ENCODE measurements at regions not wholly inside any gene's neighbourhood (a gene's known extent, or its start where the extent isn't known, plus 50 kb on each side); places are given as distances from the start of the nearest gene placed in this dataset.

GRCh38 chr4:188396037-188396436, 256.8 kb downstream of the TRIML1 start (continued):
- TF ChIP-seq, protein P1, sequence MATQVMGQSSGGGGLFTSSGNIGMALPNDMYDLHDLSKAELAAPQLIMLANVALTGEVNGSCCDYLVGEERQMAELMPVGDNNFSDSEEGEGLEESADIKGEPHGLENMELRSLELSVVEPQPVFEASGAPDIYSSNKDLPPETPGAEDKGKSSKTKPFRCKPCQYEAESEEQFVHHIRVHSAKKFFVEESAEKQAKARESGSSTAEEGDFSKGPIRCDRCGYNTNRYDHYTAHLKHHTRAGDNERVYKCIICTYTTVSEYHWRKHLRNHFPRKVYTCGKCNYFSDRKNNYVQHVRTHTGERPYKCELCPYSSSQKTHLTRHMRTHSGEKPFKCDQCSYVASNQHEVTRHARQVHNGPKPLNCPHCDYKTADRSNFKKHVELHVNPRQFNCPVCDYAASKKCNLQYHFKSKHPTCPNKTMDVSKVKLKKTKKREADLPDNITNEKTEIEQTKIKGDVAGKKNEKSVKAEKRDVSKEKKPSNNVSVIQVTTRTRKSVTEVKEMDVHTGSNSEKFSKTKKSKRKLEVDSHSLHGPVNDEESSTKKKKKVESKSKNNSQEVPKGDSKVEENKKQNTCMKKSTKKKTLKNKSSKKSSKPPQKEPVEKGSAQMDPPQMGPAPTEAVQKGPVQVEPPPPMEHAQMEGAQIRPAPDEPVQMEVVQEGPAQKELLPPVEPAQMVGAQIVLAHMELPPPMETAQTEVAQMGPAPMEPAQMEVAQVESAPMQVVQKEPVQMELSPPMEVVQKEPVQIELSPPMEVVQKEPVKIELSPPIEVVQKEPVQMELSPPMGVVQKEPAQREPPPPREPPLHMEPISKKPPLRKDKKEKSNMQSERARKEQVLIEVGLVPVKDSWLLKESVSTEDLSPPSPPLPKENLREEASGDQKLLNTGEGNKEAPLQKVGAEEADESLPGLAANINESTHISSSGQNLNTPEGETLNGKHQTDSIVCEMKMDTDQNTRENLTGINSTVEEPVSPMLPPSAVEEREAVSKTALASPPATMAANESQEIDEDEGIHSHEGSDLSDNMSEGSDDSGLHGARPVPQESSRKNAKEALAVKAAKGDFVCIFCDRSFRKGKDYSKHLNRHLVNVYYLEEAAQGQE (tag by site-specific recombination; IDR thresholded peaks at IDR 0.05) = no peak
- TF ChIP-seq ZNF548 (tag by site-specific recombination; IDR thresholded peaks at IDR 0.05) (no peak), ZNF645 (tag by site-specific recombination; IDR thresholded peaks at IDR 0.05) (no peak)

DNA sequence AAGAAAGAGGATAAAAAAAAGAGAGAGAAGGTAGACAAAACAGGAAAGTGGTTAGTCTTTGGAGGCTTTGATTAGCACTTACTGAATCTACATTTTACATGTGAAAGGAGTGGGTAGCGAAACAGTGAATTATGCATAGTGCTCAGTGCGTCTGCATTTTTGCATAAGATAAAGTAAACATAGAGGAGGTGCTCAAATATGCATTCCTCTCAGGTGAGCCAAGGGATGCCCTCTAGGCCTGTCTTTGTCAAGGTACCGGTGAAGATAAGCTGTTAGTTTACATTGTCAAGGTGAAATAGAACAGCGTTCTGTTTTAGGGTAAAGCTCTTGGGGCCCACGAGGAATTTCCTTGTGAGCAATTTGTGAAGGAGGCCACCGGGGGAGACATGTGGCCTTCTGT, 260.6 kb downstream of the TRIML1 start:
- no peaks in the 10 kb centered on the region for H3K4me1 ChIP-seq (ENCODE audit: control insufficient read depth, insufficient read depth, low read length)
- TF ChIP-seq ZSCAN18 (tag by site-specific recombination; IDR thresholded peaks at IDR 0.05) = no peak
- no peak overlapping the region for H3K4me3 ChIP-seq (ENCODE audit: low read depth, low read length)
- POLR2A ChIA-PET = no interaction called here
- no peaks in the 10 kb centered on the region for H3K36me3 ChIP-seq (ENCODE audit: control insufficient read depth in 2 of 2, insufficient read depth in 1 of 2, low read length in 2 of 2)
- H3K9me3 ChIP-seq (ENCODE audit: control insufficient read depth, insufficient read depth, low read depth, low read length) = no peaks in the 10 kb centered on the region
- CTCF ChIA-PET = interaction anchor here (0.6 kb wide), 1 partner anchor 217 kb away, joined by 3 read pairs; no protein-coding TSS in a partner anchor
- no peak overlapping the region for H3K27ac ChIP-seq (ENCODE audit: extremely low read depth, low read depth, low read length)

GRCh38 chr4:188400451-188400850, 261.2 kb downstream of the TRIML1 start:
- TF ChIP-seq ZNF777 (tag by site-specific recombination; IDR thresholded peaks at IDR 0.05; ENCODE audit: borderline replicate concordance) = no peak
- no peak for TF ChIP-seq ZNF677 (tag by site-specific recombination; IDR thresholded peaks at IDR 0.05)
- no peak for TF ChIP-seq TCF7L2 (IDR thresholded peaks at IDR 0.05; ENCODE audit: borderline replicate concordance, low read depth, low read length)
- no peak for TF ChIP-seq ZNF837 (tag by site-specific recombination; IDR thresholded peaks at IDR 0.05)
- Histone ChIP-seq H3K4me1 (ENCODE audit: control insufficient read depth, insufficient read depth, low read length) (no peaks in the 10 kb centered on the region), H3K9me3 (ENCODE audit: control insufficient read depth, insufficient read depth, low read depth, low read length) (no peaks in the 10 kb centered on the region), H3K36me3 (ENCODE audit: control insufficient read depth in 2 of 2, insufficient read depth in 1 of 2, low read length in 2 of 2) (no peaks in the 10 kb centered on the region), H3K4me3 (ENCODE audit: low read depth, low read length) (no peak overlapping the region), H3K27ac (ENCODE audit: extremely low read depth, low read depth, low read length) (no peak overlapping the region)
- POLR2A ChIA-PET = no interaction called here
- CTCF ChIA-PET = interaction anchor here (0.6 kb wide), 2 partner anchors 13 to 218 kb away, joined by 3 to 4 read pairs; no protein-coding TSS in a partner anchor

DNA sequence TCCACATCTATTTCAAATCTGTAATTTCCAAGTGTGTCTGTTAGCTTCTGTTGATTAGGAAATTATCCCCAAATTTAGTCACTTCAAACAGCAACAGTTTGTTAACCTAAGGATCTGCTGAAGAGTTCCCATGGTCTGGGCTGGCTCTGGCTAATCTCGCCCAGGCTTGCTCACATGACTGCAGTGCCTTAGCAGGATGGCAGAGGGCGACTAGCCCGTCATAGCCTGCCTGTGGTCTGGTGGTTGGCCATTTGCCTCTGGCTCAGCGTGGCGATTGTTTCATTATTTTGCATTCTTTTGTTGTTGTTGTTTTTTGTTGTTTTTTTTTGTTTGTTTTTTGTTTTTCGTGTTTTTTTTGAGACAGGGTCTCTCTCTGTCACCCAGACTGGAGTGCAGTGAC, 264.0 kb downstream of the TRIML1 start:
- Histone ChIP-seq H3K9me3 (ENCODE audit: control insufficient read depth, insufficient read depth, low read depth, low read length) (no peaks in the 10 kb centered on the region), H3K27ac (ENCODE audit: extremely low read depth, low read depth, low read length) (no peak overlapping the region), H3K4me3 (ENCODE audit: low read depth, low read length) (no peak overlapping the region), H3K36me3 (ENCODE audit: control insufficient read depth in 2 of 2, insufficient read depth in 1 of 2, low read length in 2 of 2) (no peaks in the 10 kb centered on the region), H3K4me1 (ENCODE audit: control insufficient read depth, insufficient read depth, low read length) (no peaks in the 10 kb centered on the region)
- ChIA-PET CTCF (no interaction called here), POLR2A (no interaction called here)
- TF ChIP-seq ZNF548 (tag by site-specific recombination; IDR thresholded peaks at IDR 0.05) (no peak), ZNF211 (tag by site-specific recombination; IDR thresholded peaks at IDR 0.05; ENCODE audit: low read depth) (no peak), ZNF223 (tag by site-specific recombination; IDR thresholded peaks at IDR 0.05) (no peak), ZSCAN30 (tag by site-specific recombination; IDR thresholded peaks at IDR 0.05) (no peak), ZNF302 (tag by site-specific recombination; IDR thresholded peaks at IDR 0.05; ENCODE audit: low read depth) (no peak), ZIC2 (tag by site-specific recombination; IDR thresholded peaks at IDR 0.05) (no peak), ZNF664 (tag by site-specific recombination; IDR thresholded peaks at IDR 0.05) (no peak), ZFP3 (tag by site-specific recombination; IDR thresholded peaks at IDR 0.05; ENCODE audit: low read depth) (no peak), SP2 (tag by site-specific recombination; IDR thresholded peaks at IDR 0.05) (no peak), ZNF830 (tag by site-specific recombination; IDR thresholded peaks at IDR 0.05; ENCODE audit: low read depth) (no peak)
- TF ChIP-seq, protein P2, sequence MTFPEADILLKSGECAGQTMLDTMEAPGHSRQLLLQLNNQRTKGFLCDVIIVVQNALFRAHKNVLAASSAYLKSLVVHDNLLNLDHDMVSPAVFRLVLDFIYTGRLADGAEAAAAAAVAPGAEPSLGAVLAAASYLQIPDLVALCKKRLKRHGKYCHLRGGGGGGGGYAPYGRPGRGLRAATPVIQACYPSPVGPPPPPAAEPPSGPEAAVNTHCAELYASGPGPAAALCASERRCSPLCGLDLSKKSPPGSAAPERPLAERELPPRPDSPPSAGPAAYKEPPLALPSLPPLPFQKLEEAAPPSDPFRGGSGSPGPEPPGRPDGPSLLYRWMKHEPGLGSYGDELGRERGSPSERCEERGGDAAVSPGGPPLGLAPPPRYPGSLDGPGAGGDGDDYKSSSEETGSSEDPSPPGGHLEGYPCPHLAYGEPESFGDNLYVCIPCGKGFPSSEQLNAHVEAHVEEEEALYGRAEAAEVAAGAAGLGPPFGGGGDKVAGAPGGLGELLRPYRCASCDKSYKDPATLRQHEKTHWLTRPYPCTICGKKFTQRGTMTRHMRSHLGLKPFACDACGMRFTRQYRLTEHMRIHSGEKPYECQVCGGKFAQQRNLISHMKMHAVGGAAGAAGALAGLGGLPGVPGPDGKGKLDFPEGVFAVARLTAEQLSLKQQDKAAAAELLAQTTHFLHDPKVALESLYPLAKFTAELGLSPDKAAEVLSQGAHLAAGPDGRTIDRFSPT (tag by site-specific recombination; IDR thresholded peaks at IDR 0.05) = no peak
- TF ChIP-seq, protein P3, sequence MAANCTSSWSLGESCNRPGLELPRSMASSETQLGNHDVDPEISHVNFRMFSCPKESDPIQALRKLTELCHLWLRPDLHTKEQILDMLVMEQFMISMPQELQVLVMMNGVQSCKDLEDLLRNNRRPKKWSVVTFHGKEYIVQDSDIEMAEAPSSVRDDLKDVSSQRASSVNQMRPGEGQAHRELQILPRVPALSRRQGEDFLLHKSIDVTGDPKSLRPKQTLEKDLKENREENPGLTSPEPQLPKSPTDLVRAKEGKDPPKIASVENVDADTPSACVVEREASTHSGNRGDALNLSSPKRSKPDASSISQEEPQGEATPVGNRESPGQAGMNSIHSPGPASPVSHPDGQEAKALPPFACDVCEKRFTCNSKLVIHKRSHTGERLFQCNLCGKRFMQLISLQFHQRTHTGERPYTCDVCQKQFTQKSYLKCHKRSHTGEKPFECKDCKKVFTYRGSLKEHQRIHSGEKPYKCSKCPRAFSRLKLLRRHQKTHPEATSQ (tag by site-specific recombination; IDR thresholded peaks at IDR 0.05) = no peak
